NCI-H510A treated with DMSO at 0.1 percent for 48 hours (cell line): ENCODE measurements at regions not wholly inside any gene's neighbourhood (a gene's known extent, or its start where the extent isn't known, plus 50 kb on each side); places are given as distances from the start of the nearest gene placed in this dataset.

ENCODE experiments used
- DNase-seq: peaks from one replicate; lab custom pipeline; 2025; lab: John Stamatoyannopoulos, UW

DNA sequence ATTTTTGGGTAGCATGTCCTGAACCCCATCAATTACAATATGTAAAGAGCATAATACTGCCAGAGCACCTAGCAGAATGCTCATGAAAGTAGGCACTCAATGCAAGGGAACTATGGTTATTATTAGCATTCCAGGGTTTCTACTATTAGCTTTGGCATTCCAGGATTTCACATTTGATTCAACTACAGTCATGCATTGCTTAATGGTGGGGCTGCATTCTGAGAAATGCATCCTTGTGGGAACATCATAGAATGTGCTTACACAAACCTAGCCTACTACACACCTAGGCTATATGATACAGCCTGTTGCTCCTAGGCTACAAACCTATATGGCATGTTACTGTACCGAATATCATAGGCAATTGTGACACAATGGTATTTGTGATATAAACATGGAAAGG, 247.8 kb downstream of the CD83 start:
- DNase-seq = no peak

DNA sequence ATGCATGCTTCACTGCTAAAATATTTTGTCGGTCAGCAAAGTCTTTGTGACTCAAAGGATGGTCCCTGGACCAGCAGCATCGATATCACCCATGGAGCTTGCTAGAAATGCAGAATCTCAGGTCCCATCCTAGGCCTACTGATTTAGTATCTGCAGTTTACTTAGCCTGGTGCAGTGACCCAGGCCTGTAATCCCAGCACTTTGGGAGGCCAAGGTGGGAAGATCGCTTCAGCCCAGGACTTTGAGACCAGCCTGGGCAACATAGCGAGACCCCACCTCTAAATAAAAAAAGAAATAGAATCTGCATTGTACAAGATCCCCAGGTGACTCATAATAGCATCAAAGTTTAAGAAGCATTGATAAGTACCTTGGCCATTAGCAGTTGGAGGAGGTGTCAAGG, 248.7 kb downstream of the CD83 start:
- DNase-seq = no peak

DNA sequence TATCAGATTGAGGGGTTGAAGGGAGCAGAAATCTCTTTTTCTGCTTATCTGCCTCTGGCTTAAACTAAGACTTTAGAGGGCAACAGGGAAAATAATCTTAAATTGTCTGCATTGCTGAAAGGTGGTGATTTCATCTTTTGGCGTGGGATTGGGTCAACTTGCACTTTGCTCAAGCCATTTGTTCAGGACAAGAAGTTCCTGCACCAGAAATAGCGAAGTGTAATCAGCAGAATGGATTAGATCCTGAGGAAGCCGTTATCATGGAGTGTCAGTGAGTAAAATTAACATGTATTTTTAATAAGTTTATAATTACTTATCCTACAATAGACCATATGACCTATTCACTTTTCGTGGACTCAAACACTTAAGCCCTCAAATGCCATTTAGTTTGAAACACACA, 249.3 kb downstream of the CD83 start:
- no peak for DNase-seq

DNA sequence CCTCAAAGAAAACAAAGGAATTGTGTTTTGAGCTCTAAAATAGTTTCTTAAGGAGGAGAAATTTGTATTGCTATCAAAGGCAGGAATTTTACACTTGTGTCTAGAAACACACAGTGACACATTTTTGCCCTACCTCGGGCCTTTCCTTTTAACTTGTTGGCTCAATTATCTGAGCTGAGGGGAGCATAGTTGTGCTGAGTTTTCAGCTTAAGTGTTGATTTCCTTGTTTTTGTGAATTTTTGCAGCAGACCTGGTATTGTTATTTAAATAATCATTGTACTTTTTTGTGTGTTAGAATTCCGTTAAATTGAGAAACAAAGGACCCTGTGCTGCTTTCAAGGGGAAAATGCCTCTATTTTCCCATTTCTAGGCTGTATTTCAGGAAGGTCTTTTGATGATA, 249.7 kb downstream of the CD83 start:
- no peak for DNase-seq

DNA sequence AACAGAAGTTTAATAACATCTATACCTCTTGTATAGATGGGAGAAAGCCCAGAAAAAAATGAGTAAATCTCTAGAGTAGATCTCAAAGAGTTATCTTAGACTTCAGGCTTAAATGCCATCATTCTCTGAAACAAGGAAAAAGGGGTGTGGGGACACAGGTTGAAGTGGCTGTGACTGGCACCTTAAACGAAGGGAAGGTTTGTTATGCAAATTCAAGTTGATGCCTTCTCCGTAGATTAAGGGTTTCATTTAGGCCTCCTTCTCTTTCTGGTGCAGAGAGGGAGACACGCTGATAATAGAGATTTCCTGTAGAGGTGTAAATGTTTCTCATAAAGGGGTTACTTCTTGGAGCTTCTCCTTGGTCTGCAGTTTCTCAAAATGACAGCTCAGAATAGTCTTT, 252.1 kb downstream of the CD83 start:
- no peak for DNase-seq

DNA sequence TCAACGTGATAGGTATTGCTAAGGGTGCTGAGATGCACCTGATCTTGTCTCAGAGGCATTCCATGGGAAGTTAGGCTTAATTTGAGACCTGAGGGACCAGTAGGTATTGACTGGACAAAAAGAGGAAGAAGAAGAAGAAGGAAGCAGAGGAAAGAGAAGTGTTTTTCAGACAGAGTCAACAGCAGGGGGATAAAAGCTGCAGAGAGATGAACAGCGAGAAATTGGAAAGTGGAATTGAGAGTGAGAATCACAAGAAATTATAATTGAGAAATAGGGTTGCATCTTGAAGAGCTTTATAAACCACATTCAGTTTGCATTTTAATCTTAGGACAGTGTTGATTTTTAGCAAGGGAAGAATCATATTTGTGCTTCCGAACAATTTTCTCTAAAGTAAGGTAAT, 254.0 kb downstream of the CD83 start:
- DNase-seq = no peak

DNA sequence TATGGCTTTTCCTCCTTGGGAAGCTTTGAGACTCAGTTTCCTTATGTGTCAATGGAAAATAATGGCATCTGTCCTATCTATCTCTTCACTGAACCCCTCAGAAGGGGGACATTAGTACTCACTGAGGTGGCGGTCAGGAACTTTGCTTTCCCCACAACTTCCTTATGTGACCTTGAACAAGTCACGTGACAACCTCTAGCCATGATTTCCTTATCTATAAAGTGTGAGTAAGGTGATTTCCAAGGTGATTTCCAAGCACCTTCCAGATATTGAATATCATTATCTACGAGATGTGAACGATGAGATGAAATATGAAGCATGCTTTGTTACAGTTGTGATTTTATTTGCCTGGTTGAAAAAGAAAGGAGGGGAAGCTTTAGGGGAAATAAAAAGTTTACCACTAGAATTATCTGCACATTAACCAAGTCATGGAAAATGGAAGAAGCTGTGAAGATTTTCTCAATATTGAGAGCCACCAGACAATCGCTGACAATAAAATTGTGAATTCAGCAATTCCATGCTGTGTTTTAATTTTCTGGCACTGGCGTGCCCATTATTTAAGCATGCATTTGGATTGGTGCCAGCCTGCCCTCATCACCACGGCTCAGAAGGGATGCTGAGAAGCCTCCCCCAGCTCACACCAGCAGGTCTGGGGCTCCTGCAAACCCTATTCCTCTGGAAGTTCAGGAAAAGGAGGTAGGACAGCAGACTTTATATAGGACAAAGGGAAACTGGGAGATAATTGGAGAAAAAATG, 255.3 kb downstream of the CD83 start:
- DNase-seq = no peak

DNA sequence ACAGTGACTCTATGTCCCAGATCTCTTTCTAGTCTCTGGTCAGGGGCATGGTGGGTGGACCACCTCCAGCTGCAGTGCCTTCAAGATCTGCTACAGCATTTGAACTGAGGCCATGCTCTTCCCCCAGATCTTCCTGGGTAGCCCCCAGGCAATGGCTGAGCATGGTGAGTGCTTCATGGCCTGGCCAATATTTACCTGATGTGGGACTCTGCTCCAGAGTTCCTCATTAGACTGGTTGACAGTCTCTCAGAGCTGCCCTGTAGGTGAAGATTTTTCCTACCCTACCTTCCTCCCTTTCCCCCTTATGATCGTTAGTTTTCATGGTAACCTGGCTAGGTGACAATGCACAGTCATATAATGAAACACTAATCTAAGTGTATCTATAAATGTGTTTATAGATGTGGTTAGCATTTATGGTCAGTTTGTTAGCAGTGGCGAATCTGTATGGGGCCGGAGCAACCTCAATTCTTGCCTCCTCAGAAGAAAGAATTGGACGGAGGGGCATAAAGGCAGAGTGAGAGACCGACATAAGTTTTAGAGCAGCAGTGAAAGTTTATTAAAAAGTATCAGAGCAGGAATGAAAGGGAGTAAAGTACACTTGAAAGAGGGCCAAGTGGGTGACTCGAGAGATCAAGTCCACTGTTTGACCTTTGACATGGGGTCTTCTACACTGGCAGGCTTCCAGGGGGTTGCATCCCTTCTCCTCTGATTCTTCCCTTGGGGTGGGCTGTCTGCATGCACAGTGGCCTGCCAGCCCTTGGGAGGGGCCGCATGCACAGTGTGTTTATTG, 256.3 kb downstream of the CD83 start:
- no peak for DNase-seq

DNA sequence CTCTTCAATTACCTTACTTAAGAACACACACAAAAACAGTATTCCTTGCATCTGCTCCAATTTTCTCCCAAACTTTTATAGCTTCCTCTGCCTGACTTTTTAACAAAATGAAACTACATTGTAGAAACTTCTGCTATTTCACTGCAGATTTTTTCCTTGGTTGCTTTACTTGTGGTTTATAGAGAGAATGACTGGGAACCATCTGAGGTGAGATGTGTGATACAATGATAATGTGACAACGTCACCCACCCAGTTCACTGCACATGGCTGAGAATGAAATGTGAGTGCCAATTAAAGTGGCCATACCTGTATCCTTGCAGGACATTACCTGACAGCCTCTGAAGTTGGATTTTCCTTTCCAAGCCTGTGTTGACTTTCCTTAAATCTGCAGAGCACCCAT, 258.4 kb downstream of the CD83 start:
- no peak for DNase-seq

DNA sequence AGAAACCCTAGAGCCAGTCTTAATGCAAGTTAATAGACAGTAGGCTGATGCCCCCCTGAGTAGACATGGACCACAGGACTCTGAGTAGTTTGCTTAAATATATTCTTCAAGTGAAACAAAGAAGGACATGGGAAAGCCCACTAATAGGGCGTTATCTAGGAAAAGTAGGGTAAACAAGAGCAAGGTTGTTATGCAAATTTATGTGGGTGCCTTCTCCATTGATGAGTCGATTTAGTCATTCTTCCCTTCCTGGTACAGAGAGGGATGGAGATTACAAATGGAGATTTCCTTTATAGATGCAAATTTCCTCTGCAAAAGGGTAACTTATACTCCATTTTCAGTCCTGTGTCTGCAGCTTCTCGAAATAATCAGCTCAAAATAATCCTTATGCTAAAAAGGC, 262.0 kb downstream of the CD83 start:
- DNase-seq = no peak

DNA sequence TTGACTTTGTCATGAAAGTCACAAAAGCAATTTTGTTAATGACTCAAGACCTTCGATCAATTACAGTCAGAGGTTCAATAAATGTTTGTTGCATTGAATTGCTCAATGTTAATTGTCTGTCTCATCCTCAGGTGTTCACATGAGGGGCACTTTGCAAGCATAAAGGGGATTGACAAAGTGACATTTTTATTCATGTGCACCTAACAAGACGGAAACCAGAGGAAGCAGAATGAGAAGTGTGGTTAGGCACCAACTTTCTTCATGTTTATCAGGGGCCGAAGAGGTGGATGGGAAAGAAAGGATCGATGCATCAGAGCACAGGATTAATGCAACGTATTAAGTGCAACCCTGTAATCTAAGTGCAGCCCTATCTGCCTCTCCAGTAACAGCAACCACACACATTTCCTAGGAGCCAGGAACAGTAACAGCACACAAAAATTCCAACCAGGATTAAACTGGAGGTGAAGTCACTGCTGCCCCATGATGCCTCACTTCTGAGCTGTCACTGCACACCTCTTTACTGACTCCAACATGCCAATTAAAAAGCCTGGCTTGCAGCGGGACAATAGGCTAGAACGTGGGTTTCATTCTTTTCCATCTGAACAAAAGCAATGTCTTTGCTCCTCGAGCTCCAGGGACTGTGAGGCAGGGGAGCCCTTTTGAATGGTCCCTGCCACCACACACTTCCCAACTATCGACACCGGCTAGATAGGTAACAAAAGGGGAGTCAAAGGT, 262.7 kb downstream of the CD83 start:
- DNase-seq = peak; percentile 12

DNA sequence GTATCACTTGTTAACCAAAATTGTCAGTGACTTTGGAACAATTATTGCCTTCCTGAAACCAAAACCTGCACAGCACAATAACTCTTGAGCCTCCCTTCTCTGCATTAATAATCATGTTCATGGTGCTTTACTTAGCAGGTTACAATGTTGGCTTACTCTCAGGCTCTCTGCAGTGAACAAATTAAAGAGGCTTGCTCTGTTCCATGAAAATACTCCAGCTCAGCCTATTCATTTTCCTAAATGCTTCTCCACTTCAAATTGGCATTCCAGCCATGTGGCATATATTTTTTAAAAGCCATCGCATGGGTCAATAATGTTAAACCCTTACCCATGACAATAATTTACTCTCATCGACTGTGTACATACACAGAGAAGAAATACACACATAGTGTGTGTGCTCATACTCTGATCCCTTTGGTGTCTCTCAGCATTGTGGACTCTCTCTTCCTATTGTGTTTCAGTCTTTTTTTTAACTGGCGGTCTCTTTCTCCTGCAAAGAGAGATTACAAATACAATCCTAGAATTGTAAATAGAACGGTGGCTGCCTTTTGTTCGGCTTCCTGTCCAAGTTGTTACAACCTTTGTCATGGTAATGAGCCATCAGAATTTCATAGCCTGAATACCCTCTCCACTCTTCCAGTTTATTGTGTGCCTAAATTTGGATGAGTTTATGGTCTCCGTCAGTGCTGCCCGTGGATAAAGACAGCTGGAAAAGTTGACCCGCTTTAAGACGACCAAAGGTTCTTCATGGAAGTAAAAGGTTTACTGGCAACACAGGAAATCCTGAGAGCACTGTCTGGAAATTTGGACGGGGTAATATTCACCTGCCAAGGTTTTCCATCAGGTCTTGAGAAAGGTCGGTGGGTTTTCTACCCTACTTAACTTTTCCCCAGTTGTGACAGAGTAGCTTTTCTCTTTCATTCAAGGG, 263.6 kb downstream of the CD83 start:
- peak; percentile 70 for DNase-seq

DNA sequence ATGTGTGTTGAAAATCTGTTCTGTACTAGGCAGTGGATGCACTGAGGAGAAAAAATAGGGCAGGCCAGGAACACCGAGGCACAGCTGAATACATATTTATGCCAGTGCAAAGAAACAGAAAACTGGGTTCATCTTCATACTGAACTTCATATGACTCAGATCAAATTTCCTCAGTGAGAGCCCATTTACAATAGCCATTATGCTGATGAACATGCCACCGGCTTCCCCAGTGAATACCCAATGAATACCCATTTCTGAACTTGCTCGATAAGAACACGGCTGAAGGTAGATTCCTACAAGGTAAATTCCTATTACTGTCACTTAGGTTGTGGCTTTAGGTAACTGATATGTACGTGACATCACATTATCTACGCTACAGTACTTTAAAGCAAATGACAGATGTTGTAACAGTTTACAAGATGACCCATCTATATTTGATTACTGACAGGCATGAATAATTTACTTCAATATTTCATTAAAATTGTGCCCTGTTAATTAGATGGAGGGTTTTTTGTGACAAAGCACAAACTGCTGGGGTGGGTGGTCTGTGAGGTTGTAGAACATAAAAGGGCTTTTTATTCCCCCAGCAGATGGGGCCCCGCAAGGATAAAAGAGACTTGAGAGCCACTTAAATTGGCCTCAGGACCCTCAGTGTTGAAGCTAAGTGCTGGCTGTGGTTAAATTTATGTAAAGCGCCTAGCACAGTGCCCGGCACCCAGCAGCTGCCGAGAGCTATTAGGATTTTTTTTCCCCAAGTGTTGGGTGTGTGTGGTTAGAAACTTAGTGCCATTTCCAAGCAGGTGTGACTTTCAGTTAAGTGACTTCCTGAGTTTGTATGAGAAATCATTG, 264.5 kb downstream of the CD83 start:
- peak; percentile 23 for DNase-seq

DNA sequence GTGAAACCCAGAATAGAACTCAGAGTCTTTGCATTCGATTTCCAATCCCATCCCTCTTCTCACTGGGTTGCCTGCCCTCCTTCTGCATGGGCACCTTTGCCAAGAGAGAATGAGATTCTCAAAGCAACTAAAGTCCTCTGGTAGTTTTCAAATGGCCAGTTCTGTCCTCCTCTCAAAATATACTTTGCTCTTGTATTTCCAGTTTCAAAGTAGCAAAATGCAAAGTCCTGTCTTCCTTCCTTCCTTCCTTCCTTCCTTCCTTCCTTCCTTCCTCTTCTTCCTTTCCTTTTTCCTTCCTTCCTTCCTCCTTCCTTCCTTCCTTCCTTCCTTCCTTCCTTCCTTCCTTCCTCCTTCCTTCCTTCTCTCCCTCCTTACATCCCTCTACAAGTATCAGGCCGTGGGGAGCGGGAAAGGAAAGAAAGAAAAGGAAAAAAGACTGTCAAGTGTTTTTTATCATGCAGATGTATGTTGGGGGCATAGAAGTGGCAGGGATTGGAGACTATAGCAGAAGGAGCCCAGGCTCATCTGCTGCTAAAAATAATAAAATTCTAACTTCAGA, 265.2 kb downstream of the CD83 start:
- DNase-seq = no peak

DNA sequence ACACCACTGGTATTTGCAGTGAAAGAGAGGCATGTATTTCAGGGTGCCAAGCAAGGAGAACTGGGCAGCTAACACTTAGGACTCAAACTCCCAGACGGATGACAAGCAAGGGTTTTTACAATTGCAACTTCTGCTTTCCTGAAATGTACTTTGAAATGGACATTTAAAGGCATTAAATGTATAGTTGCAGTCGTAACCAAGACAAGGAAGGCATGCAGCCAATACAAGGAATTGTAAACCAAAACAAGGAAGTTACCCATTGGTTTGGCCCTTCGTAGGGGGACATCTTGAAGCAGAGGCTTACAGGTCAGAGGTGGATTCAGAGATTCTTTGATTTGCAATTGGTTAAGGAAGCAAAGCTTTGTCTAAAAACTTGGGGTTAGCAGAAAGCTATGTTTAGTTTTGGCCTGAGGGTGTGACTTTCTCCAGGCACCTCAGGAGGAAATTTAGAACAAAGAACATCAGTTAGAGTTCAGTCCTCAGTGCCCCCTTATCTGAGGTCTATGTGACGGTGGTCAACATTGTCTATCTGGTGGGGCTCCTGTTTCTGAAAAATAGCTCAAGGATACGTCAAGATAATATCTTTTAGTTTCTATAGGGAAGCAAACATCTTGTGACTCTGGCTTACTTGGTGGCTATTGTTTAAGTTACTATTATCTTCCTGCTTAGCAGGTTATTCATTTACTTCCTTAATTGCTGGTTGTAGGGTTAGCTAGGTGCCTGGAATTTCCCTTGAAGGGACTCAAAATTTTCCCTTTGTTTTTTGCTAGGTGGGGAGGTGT, 266.0 kb downstream of the CD83 start:
- no peak for DNase-seq

DNA sequence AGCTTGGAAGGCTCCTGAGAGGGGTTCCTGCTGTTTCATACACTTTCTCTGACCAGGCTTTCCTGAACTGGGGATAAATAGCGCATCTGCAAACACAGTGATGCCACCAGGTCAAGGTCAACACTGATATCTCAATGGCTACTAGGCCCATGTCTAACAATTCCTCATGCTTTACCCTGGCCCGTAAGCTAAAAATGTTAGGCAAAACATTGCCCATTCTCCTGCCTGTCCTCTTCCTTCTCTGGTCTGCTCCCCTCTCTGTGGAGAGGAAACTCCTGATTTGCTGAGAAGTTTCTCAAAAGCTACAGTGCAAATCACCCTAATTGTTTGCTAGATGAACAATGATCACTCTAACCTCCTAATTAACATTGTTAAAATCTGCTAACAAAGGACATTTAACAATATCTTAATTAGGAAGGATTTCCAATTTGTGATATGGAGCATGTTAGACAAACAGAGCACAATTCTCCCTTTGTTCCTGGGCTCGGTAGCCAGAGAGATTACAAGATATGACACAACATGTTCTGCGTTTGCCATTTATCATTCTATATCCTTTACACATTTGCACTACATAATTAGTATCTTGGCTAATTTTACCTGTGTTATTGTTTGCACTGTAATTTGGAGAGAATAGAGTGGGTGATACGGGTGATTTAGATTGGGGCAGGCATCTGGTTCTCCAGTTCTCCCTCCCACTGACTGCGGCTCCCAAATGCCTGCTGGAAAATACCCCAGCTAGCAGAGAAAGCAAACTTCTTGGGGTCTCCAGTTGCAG, 266.8 kb downstream of the CD83 start:
- peak; percentile 32 for DNase-seq

DNA sequence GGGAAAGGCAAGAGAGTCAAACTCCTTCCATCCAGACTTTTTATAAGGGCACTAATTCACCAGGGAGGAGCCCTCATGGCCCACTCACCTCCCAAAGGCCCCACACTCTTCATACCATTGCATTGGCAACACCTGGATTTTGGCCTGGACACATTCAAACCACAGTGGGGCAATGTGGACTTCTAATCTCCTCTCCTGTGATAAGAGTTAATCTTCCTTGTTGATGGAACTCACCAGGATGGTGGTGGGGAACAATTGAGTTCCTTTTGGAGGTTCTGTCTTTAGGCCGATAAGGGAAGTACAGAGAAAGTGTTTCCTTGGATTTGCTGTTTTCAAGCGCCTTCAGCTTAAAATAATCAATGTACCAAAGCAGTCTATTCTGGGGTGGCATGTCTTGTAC, 268.7 kb downstream of the CD83 start:
- DNase-seq = no peak

DNA sequence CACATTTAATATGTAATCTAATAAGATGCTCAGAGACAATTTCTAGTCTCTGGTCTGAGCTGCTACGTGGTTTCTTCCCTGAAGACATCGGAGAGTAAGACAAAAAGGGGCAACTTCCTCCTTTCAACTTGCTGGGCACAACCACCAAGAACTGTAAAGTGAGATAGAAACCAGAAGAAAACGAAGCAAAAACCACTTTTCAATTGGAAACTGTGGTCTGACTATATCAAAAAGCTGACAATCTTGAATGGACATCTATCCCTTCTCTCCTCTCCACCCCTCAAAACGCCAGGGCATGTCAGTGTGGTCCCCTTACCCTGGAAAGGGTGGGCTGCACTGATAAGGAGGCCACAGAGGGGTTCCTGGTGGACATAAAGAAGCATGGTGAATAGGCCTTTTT, 269.1 kb downstream of the CD83 start:
- no peak for DNase-seq

DNA sequence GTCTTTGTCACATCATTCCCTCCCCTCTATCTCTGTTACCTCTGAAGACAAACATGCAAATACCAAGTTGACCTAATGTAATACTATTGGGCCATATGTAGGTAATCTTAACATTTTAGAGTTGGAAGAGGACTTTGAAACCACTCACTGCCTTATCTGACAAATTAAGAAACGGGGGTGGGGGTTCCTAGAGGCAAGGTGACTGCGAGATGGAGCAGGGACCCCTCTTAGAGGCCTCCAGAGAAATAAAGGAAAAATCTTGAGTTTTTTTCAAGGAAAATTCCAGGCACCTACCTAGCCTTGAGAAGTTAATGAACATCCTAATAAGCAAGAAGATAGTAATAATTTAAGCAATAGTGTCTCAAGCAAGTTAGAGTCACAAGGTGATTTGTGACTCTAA, 270.8 kb downstream of the CD83 start:
- no peak for DNase-seq
